GM19238 (cell line): ENCODE measurements at regions not wholly inside any gene's neighbourhood (a gene's known extent, or its start where the extent isn't known, plus 50 kb on each side); places are given as distances from the start of the nearest gene placed in this dataset.

Source experiments
- DNase-seq: peaks from one replicate; pipeline ENCODE4 v3.0.0; 2011; ENCODE audit warnings: low spot score; ENCODE audit not compliant: insufficient read length

- DNase-seq: no peak
These were observed 59.9 kb upstream of the TANK start for GRCh38 chr2:161100211-161100895.

GRCh38 chr2:161101406-161101805 lies 58.8 kb upstream of the TANK start:
- no peak for DNase-seq

GRCh38 chr2:161102770-161103450 lies 57.3 kb upstream of the TANK start:
- no peak for DNase-seq

GRCh38 chr2:161103451-161103831 lies 56.8 kb upstream of the TANK start:
- no peak for DNase-seq

- DNase-seq: no peak
These were observed 56.1 kb upstream of the TANK start for GRCh38 chr2:161104054-161104553.

GRCh38 chr2:161107265-161107664 lies 53.0 kb upstream of the TANK start:
- DNase-seq: no peak
